Left forelimb (tissue), 1 donor: ENCODE measurements at regions not wholly inside any gene's neighbourhood (a gene's known extent, or its start where the extent isn't known, plus 50 kb on each side); places are given as distances from the start of the nearest gene placed in this dataset.

Source experiments
- DNase-seq: peaks from one replicate; pipeline ENCODE4 v3.0.0-alpha.2; 2018; ENCODE audit warnings: low spot score

DNA sequence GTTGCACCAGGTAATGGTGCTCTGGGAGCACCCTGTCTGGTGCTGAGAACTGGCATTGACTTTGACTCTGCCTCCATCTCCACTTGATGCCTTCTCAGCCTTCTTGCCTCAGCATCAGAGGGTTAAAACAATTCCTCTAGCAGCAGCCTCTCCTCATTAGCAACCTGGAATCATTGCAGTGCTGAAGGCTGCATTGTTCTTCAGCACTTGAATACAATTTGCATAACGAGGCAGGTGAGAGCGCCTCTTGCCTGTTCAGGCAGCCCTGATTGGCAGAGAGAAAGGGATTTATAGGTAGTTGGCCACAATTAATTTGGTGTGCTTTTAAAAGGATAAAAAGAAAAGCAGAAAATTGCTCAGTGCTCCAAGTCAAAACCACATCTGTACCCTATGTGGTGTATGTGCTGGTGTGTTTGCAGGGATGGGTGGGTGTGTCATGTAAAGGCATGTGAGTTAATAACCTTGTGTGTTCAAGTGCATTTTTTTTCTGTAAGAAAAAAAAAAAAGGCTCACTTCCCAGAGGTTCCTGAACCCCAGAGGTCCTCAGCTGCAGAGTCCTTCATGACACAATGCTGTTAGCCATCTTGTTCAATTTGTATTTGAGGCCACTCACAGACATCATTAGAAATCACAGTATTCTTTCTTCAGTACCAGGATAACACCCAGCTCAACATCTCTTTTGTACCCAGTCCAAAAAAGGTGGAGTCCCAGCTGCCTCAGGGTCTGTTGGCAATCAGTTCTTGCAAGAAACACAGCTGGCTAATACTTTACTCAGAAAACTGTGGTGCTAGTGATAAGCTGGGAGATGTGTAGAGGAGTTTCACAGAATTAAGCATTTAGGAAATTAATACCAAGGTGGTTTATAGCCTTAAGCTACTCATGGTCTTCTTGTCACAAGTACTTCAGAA is 385.6 kb downstream of the GRIN2B start:
- no peak for DNase-seq

GRCh38 chr12:13594731-13595514 is 386.5 kb downstream of the GRIN2B start:
- DNase-seq: no peak

DNA sequence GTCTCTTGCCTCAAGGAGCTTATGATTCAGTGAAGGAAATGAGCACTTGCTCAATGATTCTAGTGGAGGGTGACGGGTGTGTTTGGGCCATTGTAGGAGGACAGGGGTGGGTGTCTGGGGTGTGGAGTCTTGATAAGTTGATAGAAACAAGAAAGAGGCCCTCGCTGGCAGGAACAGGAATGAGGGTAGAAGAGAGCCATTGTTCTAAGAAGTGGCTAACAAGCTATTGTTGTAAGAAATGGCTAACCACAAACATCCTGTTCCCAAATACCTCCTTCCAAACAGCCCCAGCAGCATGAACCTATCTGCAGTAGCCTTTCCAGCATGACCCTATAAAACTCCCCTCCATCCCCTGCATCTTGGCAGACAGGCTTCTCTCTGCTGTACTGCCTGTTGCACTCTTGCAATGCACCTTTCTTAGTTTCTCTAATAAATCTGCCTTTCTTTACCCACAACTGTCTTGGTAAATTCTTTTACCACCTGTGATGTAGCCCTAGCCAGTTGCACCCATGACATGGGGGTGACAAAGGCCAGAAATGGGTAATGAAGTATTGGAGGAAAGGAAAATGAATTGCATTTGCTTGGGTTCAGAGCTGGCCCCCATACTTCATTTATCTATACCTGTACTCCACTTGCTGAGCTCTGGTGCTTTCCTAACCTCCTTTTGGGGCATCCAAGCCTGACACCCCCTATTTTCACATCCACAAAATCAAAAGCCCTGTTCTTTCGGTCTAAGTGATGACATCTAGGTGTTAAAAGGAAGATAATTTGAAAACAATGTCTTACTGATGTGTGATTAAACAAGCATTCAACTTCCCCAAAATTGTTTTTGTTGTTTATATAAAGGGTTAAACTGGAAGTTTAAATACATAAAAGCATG is 389.1 kb downstream of the GRIN2B start:
- DNase-seq: no peak

DNA sequence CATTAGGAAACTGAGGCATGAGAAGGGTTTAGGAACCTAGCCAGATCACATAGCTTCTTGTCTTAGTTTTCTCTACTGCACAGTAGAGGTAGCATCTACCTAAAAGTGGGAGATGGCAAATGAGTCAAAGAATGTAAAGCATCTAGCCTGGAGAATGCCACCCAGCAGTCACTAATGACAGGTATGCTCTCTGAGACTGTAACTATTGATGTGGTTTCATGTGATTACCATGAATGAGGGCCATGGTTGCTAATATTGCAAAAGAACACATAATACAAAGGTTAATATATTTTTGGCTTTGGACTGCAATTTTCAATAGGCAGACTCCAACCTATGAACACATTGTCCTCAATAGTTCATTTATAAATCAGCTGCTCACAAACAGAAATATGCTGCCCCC is 389.9 kb downstream of the GRIN2B start:
- no peak for DNase-seq

DNA sequence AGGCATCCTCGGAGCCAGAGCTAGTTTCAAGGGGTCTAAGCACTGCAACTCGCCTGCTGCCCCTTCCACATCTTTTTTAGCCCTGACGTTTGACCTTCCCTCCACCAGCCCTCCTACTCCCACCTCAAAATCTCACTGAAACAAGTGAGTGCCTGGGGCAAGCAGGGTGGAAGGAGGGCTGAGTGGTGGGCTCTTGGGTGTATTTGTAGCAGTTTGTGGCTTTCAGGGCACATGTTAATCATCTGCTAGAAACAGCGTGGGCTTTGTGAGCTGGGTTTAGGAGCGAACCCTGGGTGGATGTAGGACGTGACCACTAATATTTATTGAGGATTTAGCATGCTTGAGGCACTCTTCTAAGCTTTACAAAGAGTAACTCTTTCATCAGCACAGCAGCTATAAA is 390.3 kb downstream of the GRIN2B start:
- DNase-seq: no peak

GRCh38 chr12:13588574-13588973 is 392.0 kb downstream of the EMP1 start:
- no peak for DNase-seq

DNA sequence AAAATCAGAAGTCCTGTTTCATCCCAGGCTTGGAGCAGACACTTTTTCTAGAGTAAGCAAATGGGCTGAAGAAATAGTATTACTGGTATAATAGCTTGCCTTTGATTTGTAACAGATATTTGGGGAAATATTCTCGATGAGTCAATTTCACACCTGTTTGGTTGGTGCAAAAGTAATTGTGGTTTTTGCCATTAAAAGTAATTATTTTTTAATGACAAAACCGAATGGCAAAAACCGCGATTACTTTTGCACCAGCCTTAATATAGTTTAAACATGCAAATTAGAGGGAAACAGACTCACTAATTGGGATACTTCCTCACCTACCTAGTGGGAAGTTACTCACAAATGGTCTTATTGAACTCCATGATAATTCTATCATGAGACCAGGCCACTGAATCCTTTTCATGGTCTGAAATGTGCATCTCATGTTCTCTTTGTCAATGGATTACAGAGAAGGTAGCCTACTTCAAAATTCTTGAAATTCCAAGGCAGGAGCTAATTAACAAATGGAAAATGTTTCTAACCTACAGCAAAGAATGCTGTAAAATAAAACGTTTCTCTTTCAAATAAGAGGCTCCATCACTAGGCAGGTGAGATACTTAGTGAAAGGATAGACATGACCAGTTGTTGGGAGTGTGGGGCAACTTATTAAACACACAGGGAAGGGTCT is 391.3 kb downstream of the EMP1 start:
- DNase-seq: no peak

DNA sequence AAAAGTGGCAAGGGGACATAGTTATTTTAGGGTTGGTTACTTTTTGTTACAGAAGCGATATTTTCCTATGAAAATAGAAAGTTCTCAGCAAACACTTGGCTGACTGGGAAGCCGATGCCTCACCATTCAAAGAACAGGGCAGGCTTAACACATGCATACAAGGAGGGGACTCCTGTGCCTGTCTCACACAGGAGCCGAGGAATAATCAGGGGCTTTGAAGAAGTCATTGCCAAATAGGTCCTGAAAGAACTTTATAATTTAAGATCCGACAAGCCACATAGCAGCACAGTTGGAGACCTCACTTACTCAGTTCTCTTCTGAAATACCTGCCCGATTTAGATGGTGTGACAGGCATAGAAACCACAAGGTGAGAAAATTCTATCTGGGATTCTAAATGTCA is 389.8 kb downstream of the EMP1 start:
- no peak for DNase-seq

- DNase-seq: no peak
Measured at GRCh38 chr12:13584541-13584940, 388.0 kb downstream of the EMP1 start.

DNA sequence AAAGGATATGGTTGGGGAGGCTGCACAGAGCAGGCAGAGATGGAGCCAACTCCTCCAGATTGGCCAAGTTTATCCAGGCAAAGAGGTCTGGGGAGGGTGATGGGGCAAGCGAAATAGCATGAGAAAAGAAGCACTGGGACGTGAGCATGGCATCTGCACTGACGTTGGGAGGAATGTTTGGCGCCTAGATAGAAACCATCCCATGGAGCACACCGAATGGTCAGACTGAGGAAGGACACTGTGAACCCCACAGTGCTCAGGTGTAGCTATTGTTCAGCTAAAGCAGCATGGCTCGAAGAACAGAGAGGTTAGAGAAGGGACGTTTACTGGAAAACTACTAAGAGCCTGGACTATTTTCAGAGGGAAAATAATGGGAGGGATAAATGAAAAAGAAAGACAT is 387.1 kb downstream of the EMP1 start:
- DNase-seq: no peak

GRCh38 chr12:13582421-13582820 is 385.9 kb downstream of the EMP1 start:
- no peak for DNase-seq

DNA sequence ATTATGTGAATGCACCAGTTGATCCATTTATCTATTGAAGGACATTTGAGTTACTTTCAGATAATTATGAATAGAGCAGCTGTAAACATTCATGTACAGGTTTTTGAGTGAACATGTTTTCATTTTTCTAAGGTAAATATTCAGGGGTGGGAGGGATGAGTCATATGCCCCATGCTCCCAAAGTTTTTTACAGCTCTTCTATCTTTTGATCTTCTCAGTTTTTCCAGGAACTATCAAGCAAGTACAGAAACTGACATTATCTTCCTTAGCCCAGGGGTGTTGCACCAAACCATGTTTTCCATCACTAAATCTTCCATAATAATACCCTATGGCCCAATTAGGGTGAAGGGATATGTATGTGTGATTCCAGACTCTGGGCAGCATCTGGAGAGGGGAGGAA is 384.5 kb downstream of the EMP1 start:
- DNase-seq: no peak

DNA sequence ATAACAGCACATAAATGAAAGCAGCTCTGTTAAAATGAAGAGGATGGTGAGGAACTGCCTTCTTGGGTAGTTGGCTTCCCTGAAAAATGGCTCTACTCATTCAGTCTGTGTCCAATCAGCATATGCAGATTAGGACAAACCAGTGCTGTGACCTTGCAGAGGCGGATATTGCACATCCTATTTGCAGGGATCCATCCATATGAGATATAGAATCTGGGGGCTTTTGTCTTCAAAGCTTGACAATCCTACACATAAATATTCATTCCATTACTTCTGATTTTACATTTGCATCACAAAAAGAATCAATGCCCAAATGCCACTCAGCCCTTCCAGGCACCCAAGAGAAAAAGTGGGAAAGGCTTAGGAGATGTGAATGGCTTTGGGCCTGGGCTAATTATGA is 383.7 kb downstream of the EMP1 start:
- no peak for DNase-seq

GRCh38 chr12:13576935-13577500 is 380.5 kb downstream of the EMP1 start:
- DNase-seq: no peak

DNA sequence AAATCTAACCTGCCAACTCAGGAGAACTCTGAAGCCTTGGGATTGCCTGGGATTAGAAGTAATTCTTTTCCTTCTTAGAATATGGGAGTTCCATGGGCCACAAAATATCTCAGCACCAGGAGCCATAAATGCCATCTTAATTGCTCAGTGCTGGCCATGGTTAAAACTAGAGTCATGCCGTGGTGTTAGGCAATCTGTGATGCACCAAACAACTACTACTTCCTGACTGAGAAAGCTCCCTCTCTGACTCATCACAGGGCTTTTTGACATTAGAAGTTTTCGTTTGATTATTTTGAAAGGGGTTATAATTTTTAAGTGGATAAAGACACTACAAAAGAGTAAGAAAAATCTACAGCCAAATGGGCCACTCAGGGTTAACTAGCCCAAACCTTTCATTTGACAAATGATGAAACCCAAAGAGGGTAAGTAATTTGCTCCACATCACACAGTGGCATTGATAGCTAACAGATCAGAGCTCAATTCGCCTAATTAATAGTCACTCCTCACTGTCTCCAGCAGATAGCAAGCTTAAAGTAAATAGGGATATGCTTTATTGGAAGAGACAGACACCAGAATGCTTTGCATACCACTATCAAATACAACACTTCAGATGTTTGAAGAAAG is 377.3 kb downstream of the EMP1 start:
- DNase-seq: no peak

- DNase-seq: no peak
Measured at GRCh38 chr12:13571035-13571434, 374.5 kb downstream of the EMP1 start.

GRCh38 chr12:13570005-13570694 is 373.6 kb downstream of the EMP1 start:
- no peak for DNase-seq

DNA sequence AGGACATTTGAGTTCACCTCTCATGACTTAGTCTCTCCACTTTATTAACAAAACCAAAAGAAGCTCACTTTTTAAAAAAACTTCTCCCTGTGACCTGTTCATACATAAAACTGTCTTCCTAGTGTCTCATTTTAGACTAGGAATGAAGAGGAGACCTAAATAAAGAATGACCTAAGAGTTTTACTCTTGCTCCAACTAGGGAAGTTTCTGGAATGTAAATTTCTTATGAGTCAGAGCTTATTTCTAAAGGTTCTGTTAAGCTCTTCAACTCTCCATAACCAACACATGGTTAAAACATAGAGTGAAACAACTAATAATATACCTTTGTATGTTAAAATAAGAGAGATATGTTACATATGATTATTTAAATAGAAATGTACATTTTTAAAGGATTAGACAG is 369.8 kb downstream of the EMP1 start:
- no peak for DNase-seq

GRCh38 chr12:13564266-13564810 is 367.8 kb downstream of the EMP1 start:
- DNase-seq: no peak

DNA sequence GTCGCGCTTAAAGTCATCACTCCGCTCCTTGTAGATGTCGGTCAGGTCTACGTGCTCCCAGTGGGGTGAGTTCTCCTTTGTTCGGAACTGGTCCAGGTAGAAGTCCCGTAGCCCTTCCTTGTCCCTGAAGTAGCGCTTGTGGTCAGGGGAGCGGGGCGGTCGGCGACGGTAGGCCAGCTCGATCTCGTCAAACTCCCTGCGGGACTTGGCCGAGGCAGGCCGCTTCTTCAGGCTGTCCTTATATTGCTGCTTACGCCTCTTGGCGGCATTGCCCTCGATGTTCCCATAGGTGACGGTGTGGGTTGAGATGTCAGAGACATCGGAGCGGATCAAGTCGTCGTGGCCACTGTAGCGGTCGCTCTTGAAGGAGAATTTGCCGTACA is 367.2 kb downstream of the EMP1 start:
- no peak for DNase-seq
